Tibial artery (tissue), 4 donors: ENCODE measurements at regions not wholly inside any gene's neighbourhood (a gene's known extent, or its start where the extent isn't known, plus 50 kb on each side); places are given as distances from the start of the nearest gene placed in this dataset.

Experiments
- DNase-seq, 2 donors: peaks; one replicate each; pipeline ENCODE4 v3.0.0-alpha.2; 2019
- H3K27ac ChIP-seq, 2 donors: fragments of 200-600 bp; sonication (generic) in 1 of 2; 1 replicate in 1 of 2; 2 replicates in 1 of 2; pipeline ENCODE4 v1.5.1; 2018 to 2019; ENCODE audit warnings: mild to moderate bottlenecking in 1 of 2
- H3K27me3 ChIP-seq, 2 donors: fragments of 200-600 bp; sonication (generic) in 1 of 2; one replicate each; pipeline versions ENCODE4 v1.5.1 to v1.6.0; 2016 to 2019
- H3K36me3 ChIP-seq, 3 donors: fragments of 200-600 bp; sonication (generic) in 2 of 3; one replicate each; pipeline ENCODE4 v1.5.1; 2016 to 2019; ENCODE audit warnings: mild to moderate bottlenecking in 2 of 3
- H3K4me1 ChIP-seq, 4 donors: fragments of 200-600 bp; sonication (generic) in 2 of 4; 1 replicate in 3 of 4; 2 replicates in 1 of 4; pipeline ENCODE4 v1.5.1; 2016 to 2019
- H3K4me3 ChIP-seq, 2 donors: fragments of 200-600 bp; sonication (generic) in 1 of 2; 1 replicate in 1 of 2; 2 replicates in 1 of 2; pipeline ENCODE4 v1.5.1; 2018 to 2019; ENCODE audit warnings: mild to moderate bottlenecking in 2 of 2
- H3K9me3 ChIP-seq, 3 donors: fragments of 200-600 bp; sonication (generic) in 1 of 3; one replicate each; pipeline ENCODE4 v1.5.1; 2016 to 2019
- CTCF ChIP-seq, 2 experiments: fragments of 200-600 bp in 1 of 2; fragments of 450-650 bp in 1 of 2; IDR thresholded peaks; one replicate each; pipeline ENCODE4 v1.5.1; 2017 to 2019; ENCODE audit warnings: antibody characterized with exemption in 2 of 2, mild to moderate bottlenecking in 1 of 2, moderate library complexity in 1 of 2
- intact Hi-C: fragments of 100-400 bp; cut with DNase I; formaldehyde crosslinking; loops from one replicate; pipeline ENCODE4 v1.15.0; 2023; ENCODE audit warnings: low total_unique reads

GRCh38 chr6:134455319-134455718 is 137.4 kb upstream of the SGK1 start:
- H3K9me3 ChIP-seq: no peaks in the 10 kb centered on the region
- no peaks in the 10 kb centered on the region for H3K36me3 ChIP-seq
- no peak overlapping the region for H3K27ac ChIP-seq
- no peak overlapping the region for H3K4me3 ChIP-seq
- DNase-seq: no peak
- no peak for TF ChIP-seq CTCF (IDR thresholded peaks at IDR 0.05)
- no peaks in the 10 kb centered on the region for H3K27me3 ChIP-seq
- no peaks in the 10 kb centered on the region for H3K4me1 ChIP-seq
- intact Hi-C loops: no loop called here

- Histone ChIP-seq H3K4me1 (no peaks in the 10 kb centered on the region), H3K36me3 (no peaks in the 10 kb centered on the region), H3K27ac (no peak overlapping the region), H3K27me3 (no peaks in the 10 kb centered on the region), H3K9me3 (no peaks in the 10 kb centered on the region), H3K4me3 (no peak overlapping the region)
- DNase-seq: no peak
- no peak for TF ChIP-seq CTCF (IDR thresholded peaks at IDR 0.05)
- intact Hi-C loops: no loop called here
Observed at GRCh38 chr6:134454794-134455193, 136.9 kb upstream of the SGK1 start.

- H3K27ac ChIP-seq: no peak overlapping the region
- intact Hi-C loops: no loop called here
- H3K27me3 ChIP-seq: no peaks in the 10 kb centered on the region
- H3K9me3 ChIP-seq: no peaks in the 10 kb centered on the region
- no peak overlapping the region for H3K4me3 ChIP-seq
- H3K36me3 ChIP-seq: no peaks in the 10 kb centered on the region
- H3K4me1 ChIP-seq: no peaks in the 10 kb centered on the region
- DNase-seq: no peak
- no peak for TF ChIP-seq CTCF (IDR thresholded peaks at IDR 0.05)
Observed at GRCh38 chr6:134453792-134454510, 136.0 kb upstream of the SGK1 start.

- intact Hi-C loops: no loop called here
Observed at GRCh38 chr6:134452906-134453305, 135.0 kb upstream of the SGK1 start.

GRCh38 chr6:134451529-134451928 is 133.6 kb upstream of the SGK1 start:
- peaks cover 0 to 6% (median 0%) of the 10 kb centered on the region in 4 donors for H3K4me1 ChIP-seq
- DNase-seq: no peak
- H3K9me3 ChIP-seq: no peaks in the 10 kb centered on the region
- H3K27ac ChIP-seq: no peak overlapping the region
- H3K4me3 ChIP-seq: no peak overlapping the region
- intact Hi-C loops: no loop called here
- TF ChIP-seq CTCF (IDR thresholded peaks at IDR 0.05): no peak
- no peaks in the 10 kb centered on the region for H3K36me3 ChIP-seq
- H3K27me3 ChIP-seq: no peaks in the 10 kb centered on the region

More at GRCh38 chr6:134452906-134453305, 135.0 kb upstream of the SGK1 start:
- no peak for DNase-seq
- no peaks in the 10 kb centered on the region for H3K27me3 ChIP-seq
- H3K4me3 ChIP-seq: no peak overlapping the region
- no peaks in the 10 kb centered on the region for H3K9me3 ChIP-seq
- no peak overlapping the region for H3K27ac ChIP-seq
- no peaks in the 10 kb centered on the region for H3K4me1 ChIP-seq
- no peak for TF ChIP-seq CTCF (IDR thresholded peaks at IDR 0.05)
- H3K36me3 ChIP-seq: no peaks in the 10 kb centered on the region
